IMR-90 (cell line): ENCODE measurements at regions not wholly inside any gene's neighbourhood (a gene's known extent, or its start where the extent isn't known, plus 50 kb on each side); places are given as distances from the start of the nearest gene placed in this dataset.

Experiments
- CHD1 ChIP-seq: IDR thresholded peaks from 2 replicates; pipeline ENCODE4 v1.6.1; 2012; ENCODE audit warnings: low read depth, low read length, improper control_type of control experiment
- MAFK ChIP-seq: IDR thresholded peaks from 2 replicates; pipeline ENCODE4 v1.6.1; 2012; ENCODE audit warnings: low read depth, low read length, improper control_type of control experiment
- NFE2L2 ChIP-seq: fragments of 150-350 bp; IDR thresholded peaks from 2 replicates; pipeline ENCODE4 v1.6.1; 2016; ENCODE audit warnings: low read depth, mild to moderate bottlenecking, low read length
- POLR2A ChIP-seq: IDR thresholded peaks from 2 replicates; pipeline ENCODE4 v1.6.1; 2012; ENCODE audit warnings: mild to moderate bottlenecking, low read depth, low read length
- RAD21 ChIP-seq: IDR thresholded peaks from 2 replicates; pipeline ENCODE4 v1.6.1; 2012; ENCODE audit warnings: low read length, improper control_type of control experiment
- RFX5 ChIP-seq: IDR thresholded peaks from 2 replicates; pipeline ENCODE4 v1.8.0; 2012; ENCODE audit warnings: low read depth, mild to moderate bottlenecking, low read length, moderate library complexity
- TF ChIP-seq, protein P1 (sequence below): conservative IDR thresholded peaks from 2 replicates; pipeline ENCODE4 v1.5.1; 2012; ENCODE audit warnings: mild to moderate bottlenecking, low read depth, low read length, improper control_type of control experiment
- TF ChIP-seq, protein P2 (sequence below): fragments of 150-350 bp; IDR thresholded peaks from 2 replicates; pipeline ENCODE4 v1.6.1; 2017; ENCODE audit warnings: mild to moderate bottlenecking, antibody characterized with exemption, low read length, low read depth

DNA sequence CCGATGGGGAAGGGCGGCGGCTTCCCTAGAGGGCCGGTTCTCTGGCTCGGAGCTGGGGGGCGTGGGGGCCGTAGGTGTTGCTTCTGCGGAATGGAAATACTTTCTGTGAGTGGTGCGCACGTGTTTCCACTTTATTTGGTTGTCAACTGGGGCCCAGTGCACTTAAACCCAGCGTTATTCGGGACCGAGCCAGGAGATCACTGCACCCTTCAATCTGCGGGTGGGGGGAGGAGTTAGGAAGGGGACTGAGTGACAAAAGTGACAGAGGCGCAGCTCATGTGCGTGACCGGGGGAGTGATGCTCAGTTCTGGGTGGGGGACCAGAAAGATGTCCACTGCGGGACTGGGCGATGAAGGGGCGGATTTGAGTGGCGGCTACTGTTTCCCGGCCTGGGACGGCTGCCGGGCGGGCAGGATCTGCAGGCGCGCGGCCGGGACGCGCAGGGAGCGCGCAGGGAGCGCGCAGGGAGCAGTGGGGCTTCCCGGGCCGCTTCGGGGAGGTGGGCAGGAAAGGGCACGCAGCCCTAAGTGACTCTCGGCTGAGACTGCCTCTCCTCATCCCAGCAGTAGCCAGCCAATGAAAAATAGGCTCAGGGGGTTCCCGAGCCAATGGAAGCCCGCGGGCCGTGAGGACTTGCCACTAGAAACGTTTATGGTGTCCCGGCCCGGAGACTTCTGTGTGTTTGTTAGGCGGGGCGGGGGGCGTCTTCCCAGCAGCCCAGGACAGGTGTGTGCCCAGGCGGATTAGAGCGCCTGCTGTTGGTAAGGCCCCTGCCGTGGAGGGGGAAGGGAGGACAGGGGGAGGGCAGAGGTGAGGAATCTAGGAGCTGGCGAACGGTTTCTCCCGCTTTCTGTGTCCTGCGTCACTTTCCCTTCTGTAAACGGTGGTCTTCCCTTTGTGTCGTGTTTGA is 54.3 kb upstream of the KDM7A start:
- TF ChIP-seq, protein P1, sequence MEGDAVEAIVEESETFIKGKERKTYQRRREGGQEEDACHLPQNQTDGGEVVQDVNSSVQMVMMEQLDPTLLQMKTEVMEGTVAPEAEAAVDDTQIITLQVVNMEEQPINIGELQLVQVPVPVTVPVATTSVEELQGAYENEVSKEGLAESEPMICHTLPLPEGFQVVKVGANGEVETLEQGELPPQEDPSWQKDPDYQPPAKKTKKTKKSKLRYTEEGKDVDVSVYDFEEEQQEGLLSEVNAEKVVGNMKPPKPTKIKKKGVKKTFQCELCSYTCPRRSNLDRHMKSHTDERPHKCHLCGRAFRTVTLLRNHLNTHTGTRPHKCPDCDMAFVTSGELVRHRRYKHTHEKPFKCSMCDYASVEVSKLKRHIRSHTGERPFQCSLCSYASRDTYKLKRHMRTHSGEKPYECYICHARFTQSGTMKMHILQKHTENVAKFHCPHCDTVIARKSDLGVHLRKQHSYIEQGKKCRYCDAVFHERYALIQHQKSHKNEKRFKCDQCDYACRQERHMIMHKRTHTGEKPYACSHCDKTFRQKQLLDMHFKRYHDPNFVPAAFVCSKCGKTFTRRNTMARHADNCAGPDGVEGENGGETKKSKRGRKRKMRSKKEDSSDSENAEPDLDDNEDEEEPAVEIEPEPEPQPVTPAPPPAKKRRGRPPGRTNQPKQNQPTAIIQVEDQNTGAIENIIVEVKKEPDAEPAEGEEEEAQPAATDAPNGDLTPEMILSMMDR: no peak
- TF ChIP-seq, protein P2, sequence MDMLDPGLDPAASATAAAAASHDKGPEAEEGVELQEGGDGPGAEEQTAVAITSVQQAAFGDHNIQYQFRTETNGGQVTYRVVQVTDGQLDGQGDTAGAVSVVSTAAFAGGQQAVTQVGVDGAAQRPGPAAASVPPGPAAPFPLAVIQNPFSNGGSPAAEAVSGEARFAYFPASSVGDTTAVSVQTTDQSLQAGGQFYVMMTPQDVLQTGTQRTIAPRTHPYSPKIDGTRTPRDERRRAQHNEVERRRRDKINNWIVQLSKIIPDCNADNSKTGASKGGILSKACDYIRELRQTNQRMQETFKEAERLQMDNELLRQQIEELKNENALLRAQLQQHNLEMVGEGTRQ: no peak
- TF ChIP-seq RFX5 (no peak), CHD1 (no peak), MAFK (no peak), NFE2L2 (no peak), RAD21 (no peak), POLR2A (no peak)
